AG09309 (cell line): ENCODE measurements at regions not wholly inside any gene's neighbourhood (a gene's known extent, or its start where the extent isn't known, plus 50 kb on each side); places are given as distances from the start of the nearest gene placed in this dataset.

Experiments
- DNase-seq: peaks from one replicate; pipeline ENCODE4 v3.0.0-alpha.2; 2010; ENCODE audit warnings: low read depth
- H3K4me3 ChIP-seq: 2 replicates; pipeline ENCODE4 v1.5.1; 2011; ENCODE audit warnings: mild to moderate bottlenecking, low read depth, low read length, moderate library complexity; ENCODE audit not compliant: control insufficient read depth
- CTCF ChIP-seq: IDR thresholded peaks from 2 replicates; pipeline ENCODE4 v1.5.1; 2011; ENCODE audit warnings: mild to moderate bottlenecking, low read depth, low read length, inconsistent platforms; ENCODE audit not compliant: insufficient read depth, control insufficient read depth; ENCODE audit errors: missing control alignments

GRCh38 chr5:105259581-105260217, 1697.1 kb upstream of the NUDT12 start:
- DNase-seq = no peak
- TF ChIP-seq CTCF = no peak
- no peak overlapping the region for H3K4me3 ChIP-seq

- H3K4me3 ChIP-seq = no peak overlapping the region
- no peak for TF ChIP-seq CTCF
- no peak for DNase-seq
Observed at GRCh38 chr5:105238561-105238960, 1676.0 kb upstream of the NUDT12 start.

GRCh38 chr5:105230516-105231157, 1668.0 kb upstream of the NUDT12 start:
- no peak for TF ChIP-seq CTCF
- no peak overlapping the region for H3K4me3 ChIP-seq
- no peak for DNase-seq

- no peak for DNase-seq
- no peak for TF ChIP-seq CTCF
- no peak overlapping the region for H3K4me3 ChIP-seq
Observed at GRCh38 chr5:105218018-105218417, 1655.4 kb upstream of the NUDT12 start.

GRCh38 chr5:105213078-105213477, 1650.5 kb upstream of the NUDT12 start:
- no peak for TF ChIP-seq CTCF
- no peak overlapping the region for H3K4me3 ChIP-seq
- no peak for DNase-seq

- no peak for DNase-seq
- no peak for TF ChIP-seq CTCF
Observed at GRCh38 chr5:105207066-105207465, 1644.5 kb upstream of the NUDT12 start.

More at GRCh38 chr5:105207066-105207465, 1644.5 kb upstream of the NUDT12 start:
- no peak overlapping the region for H3K4me3 ChIP-seq
